Endothelial cell of umbilical vein (primary cell): ENCODE measurements at regions not wholly inside any gene's neighbourhood (a gene's known extent, or its start where the extent isn't known, plus 50 kb on each side); places are given as distances from the start of the nearest gene placed in this dataset.

Experiments used
- BruUV-seq: library from RNA; stranded (reverse); fragments of 400-500 nt; replicated peaks from 2 replicates; lab custom pipeline; 2021; lab: Mats Ljungman, UMichigan
- CTCF ChIA-PET: fragments of 300-600, 350-600 bp; sonication (Branson Sonifier 250); formaldehyde crosslinking; loops from one replicate; lab custom pipeline; 2021; ENCODE audit warnings: antibody characterized with exemption, inconsistent platforms; lab: Charles Lee
- POLR2A ChIA-PET: fragments of 300-600, 350-600 bp; sonication (Branson Sonifier 250); formaldehyde crosslinking; loops from one replicate; lab custom pipeline; 2021; ENCODE audit warnings: antibody characterized with exemption, inconsistent platforms; lab: Charles Lee
- DNase-seq: peaks from one replicate; pipeline ENCODE4 v3.0.0-alpha.2; 2011; ENCODE audit warnings: low read depth, low spot score
- FAIRE-seq: peaks from 2 replicates; lab custom pipeline; 2011; peaks lifted over from hg19 to GRCh38; lab: Jason Lieb, UNC
- H2AFZ ChIP-seq: 2 replicates; pipeline ENCODE4 v1.6.0; 2012; ENCODE audit warnings: low read depth, low read length, control low read depth, inconsistent platforms
- H3K27ac ChIP-seq: 2 replicates; pipeline ENCODE4 v1.5.1; 2011; ENCODE audit warnings: low read depth, mild to moderate bottlenecking, control low read depth, low read length, moderate library complexity; ENCODE audit not compliant: insufficient read depth
- H3K27me3 ChIP-seq, 2 experiments: 2 replicates each; pipeline versions ENCODE4 v1.6.0 to v1.6.1; 2011; ENCODE audit warnings: low read length in 2 of 2, mixed read lengths in 1 of 2; ENCODE audit not compliant: control insufficient read depth in 2 of 2, insufficient read depth in 2 of 2
- H3K36me3 ChIP-seq, 2 experiments: 2 replicates in 1 of 2; 3 replicates in 1 of 2; pipeline ENCODE4 v1.5.1; 2011; ENCODE audit warnings: low read length in 2 of 2, mild to moderate bottlenecking in 1 of 2, moderate library complexity in 1 of 2; ENCODE audit not compliant: control insufficient read depth in 2 of 2, insufficient read depth in 2 of 2; ENCODE audit errors: extremely low read depth in 1 of 2
- H3K4me1 ChIP-seq: 3 replicates; pipeline ENCODE4 v1.5.1; 2011; ENCODE audit warnings: mild to moderate bottlenecking, low read length; ENCODE audit not compliant: control insufficient read depth, insufficient read depth; ENCODE audit errors: extremely low read depth
- H3K4me2 ChIP-seq: 2 replicates; pipeline ENCODE4 v1.6.1; 2011; ENCODE audit warnings: low read length, control low read depth, mixed read lengths; ENCODE audit not compliant: insufficient read depth
- H3K4me3 ChIP-seq, 3 experiments: fragments of 200-600 bp in 1 of 3; sonication (generic), shearing (Covaris generic) in 1 of 3; replicated peaks in 1 of 3; 2 replicates each; pipeline ENCODE4 v1.5.1; 2011 to 2016; ENCODE audit warnings: control low read depth in 3 of 3, low read length in 3 of 3, mild to moderate bottlenecking in 2 of 3, inconsistent platforms in 1 of 3, low read depth in 1 of 3, moderate library complexity in 1 of 3; ENCODE audit not compliant: insufficient read depth in 1 of 3
- H3K79me2 ChIP-seq: 2 replicates; pipeline ENCODE4 v1.6.0; 2012; ENCODE audit warnings: low read length, inconsistent platforms; ENCODE audit not compliant: control insufficient read depth, insufficient read depth
- H3K9ac ChIP-seq: replicated peaks from 2 replicates; pipeline ENCODE3; 2011; ENCODE audit warnings: low read length, control low read depth; ENCODE audit not compliant: insufficient read depth; ENCODE audit errors: extremely low read depth
- H3K9me1 ChIP-seq: replicated peaks from 3 replicates; pipeline ENCODE4 v1.6.0; 2011; ENCODE audit warnings: mild to moderate bottlenecking, low read length; ENCODE audit not compliant: control insufficient read depth, insufficient read depth; ENCODE audit errors: extremely low read depth
- H3K9me3 ChIP-seq: replicated peaks from 2 replicates; pipeline ENCODE4 v1.5.1; 2012; ENCODE audit warnings: low read length, inconsistent platforms; ENCODE audit not compliant: control insufficient read depth, insufficient read depth
- H4K20me1 ChIP-seq: replicated peaks from 2 replicates; pipeline ENCODE3; 2011; ENCODE audit warnings: mild to moderate bottlenecking, low read length; ENCODE audit not compliant: control insufficient read depth, insufficient read depth; ENCODE audit errors: extremely low read depth
- CTCF ChIP-seq, 2 donors: IDR thresholded peaks; 1 replicate in 1 of 2; 2 replicates in 1 of 2; pipeline ENCODE4 v1.5.1; 2011; ENCODE audit warnings: low read length in 2 of 2, mild to moderate bottlenecking in 2 of 2, moderate library complexity in 2 of 2, control low read depth in 1 of 2, inconsistent platforms in 1 of 2, low read depth in 1 of 2; ENCODE audit not compliant: insufficient read depth in 1 of 2; ENCODE audit errors: extremely low read depth in 1 of 2
- EZH2 ChIP-seq: IDR thresholded peaks from 2 replicates; pipeline ENCODE4 v1.6.1; 2012; ENCODE audit warnings: borderline replicate concordance, low read depth, mild to moderate bottlenecking, moderate library complexity, low read length, inconsistent platforms; ENCODE audit not compliant: severe bottlenecking
- FOS ChIP-seq: IDR thresholded peaks from 2 replicates; pipeline ENCODE4 v1.6.1; 2011; ENCODE audit warnings: mild to moderate bottlenecking, low read length, moderate library complexity, borderline replicate concordance; ENCODE audit not compliant: insufficient read depth
- GATA2 ChIP-seq: IDR thresholded peaks from 2 replicates; pipeline ENCODE4 v1.7.0; 2011; ENCODE audit warnings: low read depth, mild to moderate bottlenecking, moderate library complexity, mixed read lengths, low read length; ENCODE audit not compliant: insufficient read length, insufficient read depth
- JUN ChIP-seq: IDR thresholded peaks from 2 replicates; pipeline ENCODE4 v1.6.1; 2011; ENCODE audit warnings: borderline replicate concordance, low read depth; ENCODE audit not compliant: insufficient read length, insufficient read depth
- MAX ChIP-seq: IDR thresholded peaks from 2 replicates; pipeline ENCODE4 v1.6.1; 2011; ENCODE audit not compliant: insufficient read depth, insufficient read length
- MYC ChIP-seq: IDR thresholded peaks from one replicate; pipeline ENCODE4 v1.6.1; 2011; ENCODE audit warnings: mild to moderate bottlenecking, low read depth, low read length
- POLR2A ChIP-seq: IDR thresholded peaks from 2 replicates; pipeline ENCODE4 v1.6.1; 2012; ENCODE audit warnings: low read depth, mild to moderate bottlenecking, control low read depth, low read length
- POLR2AphosphoS5 ChIP-seq: IDR thresholded peaks from 2 replicates; pipeline ENCODE4 v1.6.1; 2012; ENCODE audit warnings: low read depth, mild to moderate bottlenecking, control low read depth, low read length, moderate library complexity; ENCODE audit not compliant: insufficient read depth
- dilution Hi-C: fragments of 300-500 bp; cut with MboI; formaldehyde crosslinking; loops from one replicate; pipeline ENCODE4 v1.15.0; 2019; ENCODE audit warnings: low sequenced_read_pairs; ENCODE audit not compliant: extremely low pct_ligation_motif_present
- intact Hi-C: fragments of 100-400 bp; cut with micrococcal nuclease; formaldehyde crosslinking; loops from one replicate; pipeline ENCODE4 v1.10.0; 2022

GRCh38 chr13:58455094-58455493 lies 823.5 kb downstream of the PCDH17 start:
- no peaks in the 10 kb centered on the region for H3K79me2 ChIP-seq
- FAIRE-seq (no peak), DNase-seq (no peak)
- no peaks in the 10 kb centered on the region for H3K36me3 ChIP-seq
- no peak overlapping the region for H2AFZ ChIP-seq
- H4K20me1 ChIP-seq = no peaks in the 10 kb centered on the region
- H3K4me3 ChIP-seq = no peak overlapping the region
- no peak overlapping the region for H3K27ac ChIP-seq
- dilution Hi-C loops (no loop called here), intact Hi-C loops (no loop called here)
- no peaks in the 10 kb centered on the region for H3K9me1 ChIP-seq
- TF ChIP-seq FOS (no peak), POLR2AphosphoS5 (no peak), MAX (no peak), GATA2 (no peak), EZH2 (no peak), JUN (no peak), MYC (no peak), POLR2A (no peak), CTCF (IDR thresholded peaks at IDR 0.05; ENCODE audit: extremely low read depth in 1 of 2, insufficient read depth in 1 of 2, low read depth in 1 of 2, low read length in 2 of 2) (no peak)
- no peaks in the 10 kb centered on the region for H3K4me1 ChIP-seq
- no peaks in the 10 kb centered on the region for H3K27me3 ChIP-seq
- POLR2A ChIA-PET = no interaction called here
- H3K9me3 ChIP-seq = no peaks in the 10 kb centered on the region
- H3K9ac ChIP-seq = no peak overlapping the region
- no peak overlapping the region for H3K4me2 ChIP-seq
- CTCF ChIA-PET = no interaction called here
- no TSS peak for BruUV-seq
